ENCODE measurements at regions not wholly inside any gene's neighbourhood (a gene's known extent, or its start where the extent isn't known, plus 50 kb on each side); places are given as distances from the start of the nearest gene placed in this dataset.

DNA sequence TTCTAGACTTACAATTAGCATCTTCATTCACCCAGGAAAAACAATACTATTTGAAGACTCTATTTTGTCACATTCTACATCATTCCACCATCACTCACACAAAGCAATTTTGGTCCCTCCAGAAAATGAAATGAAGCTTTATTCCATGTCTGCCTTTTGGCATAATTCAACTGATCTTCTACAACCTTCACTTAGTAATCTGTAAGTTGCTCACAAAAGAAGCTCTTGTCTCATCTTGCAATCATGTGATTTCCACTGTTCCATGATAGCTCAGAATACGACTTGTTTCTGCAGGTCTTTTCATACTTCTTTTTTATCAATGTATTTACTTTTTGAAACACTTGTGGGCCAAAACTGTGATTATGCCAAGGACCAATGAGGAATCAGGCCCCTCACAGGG is 261.9 kb upstream of the NR4A3 start:
- TF ChIP-seq EZH2phosphoT487 (IDR thresholded peaks at IDR 0.05; ENCODE audit: borderline replicate concordance, low read length): no peak
- TF ChIP-seq CTCF (conservative IDR thresholded peaks at IDR 0.05; ENCODE audit: low read depth, low read length): no peak

All from PC-3 (cell line).